ENCODE measurements at regions not wholly inside any gene's neighbourhood (a gene's known extent, or its start where the extent isn't known, plus 50 kb on each side); places are given as distances from the start of the nearest gene placed in this dataset.
"Not testable (repeated sequence)": the region's sequence is repeated elsewhere in the genome, so short reads cannot be mapped to it uniquely, and the experiment has no call there.

- not testable (repeated sequence) for TF ChIP-seq CTCF, POLR2A (IDR thresholded peaks at IDR 0.05)
Measured at GRCh38 chr11:3511416-3512132, 130.2 kb downstream of the ART5 start.

All from uterus (tissue), 2 donors.